Loucy (cell line): ENCODE measurements at regions not wholly inside any gene's neighbourhood (a gene's known extent, or its start where the extent isn't known, plus 50 kb on each side); places are given as distances from the start of the nearest gene placed in this dataset.

ENCODE experiments used
- H2AFZ ChIP-seq: fragments of 200-600 bp; sonication (generic); 2 replicates; pipeline ENCODE4 v1.6.0; 2016; ENCODE audit warnings: antibody characterized with exemption, mild to moderate bottlenecking, low read length, moderate library complexity
- H3F3A ChIP-seq: fragments of 200-600 bp; 2 replicates; pipeline ENCODE4 v1.6.0; 2016; ENCODE audit warnings: antibody characterized with exemption, low read depth, mild to moderate bottlenecking
- H3K27me3 ChIP-seq: fragments of 200-600 bp; sonication (generic); 2 replicates; pipeline ENCODE4 v1.6.1; 2014; ENCODE audit warnings: low read length, mild to moderate bottlenecking; ENCODE audit not compliant: insufficient read depth, poor library complexity, severe bottlenecking
- H3K36me3 ChIP-seq: fragments of 200-600 bp; sonication (generic); 2 replicates; pipeline ENCODE4 v1.6.1; 2016; ENCODE audit warnings: low read length; ENCODE audit not compliant: insufficient read depth
- H3K4me1 ChIP-seq: fragments of 200-600 bp; sonication (generic); 2 replicates; pipeline ENCODE4 v1.5.1; 2014; ENCODE audit warnings: low read length, mild to moderate bottlenecking; ENCODE audit not compliant: insufficient read depth, poor library complexity, severe bottlenecking
- H3K4me2 ChIP-seq: fragments of 200-600 bp; sonication (generic); 2 replicates; pipeline ENCODE4 v1.6.0; 2014; ENCODE audit warnings: antibody characterized with exemption, low read length, low read depth, mild to moderate bottlenecking; ENCODE audit not compliant: poor library complexity, severe bottlenecking
- H3K4me3 ChIP-seq: fragments of 200-600 bp; sonication (generic); 2 replicates; pipeline ENCODE4 v1.5.1; 2014; ENCODE audit warnings: low read length, mild to moderate bottlenecking, mixed read lengths; ENCODE audit not compliant: poor library complexity, severe bottlenecking
- H3K79me2 ChIP-seq: fragments of 200-600 bp; sonication (generic); 2 replicates; pipeline ENCODE4 v1.6.1; 2014; ENCODE audit warnings: low read length; ENCODE audit not compliant: insufficient read depth
- H3K9ac ChIP-seq: fragments of 200-600 bp; sonication (generic); 2 replicates; pipeline ENCODE4 v1.6.0; 2014; ENCODE audit warnings: mild to moderate bottlenecking, low read depth, low read length, moderate library complexity; ENCODE audit not compliant: poor library complexity, severe bottlenecking
- H3K9me2 ChIP-seq: fragments of 200-600 bp; sonication (generic); replicated peaks from 2 replicates; pipeline ENCODE4 v1.6.1; 2016; ENCODE audit warnings: low read depth, low read length, mixed read lengths
- H3K9me3 ChIP-seq: fragments of 200-600 bp; sonication (generic); 2 replicates; pipeline ENCODE4 v1.6.1; 2014; ENCODE audit warnings: mild to moderate bottlenecking, antibody characterized with exemption, low read length, low read depth; ENCODE audit not compliant: insufficient read depth
- H4K20me1 ChIP-seq: fragments of 200-600 bp; sonication (generic); 2 replicates; pipeline ENCODE4 v1.6.0; 2014; ENCODE audit warnings: antibody characterized with exemption, low read length, mild to moderate bottlenecking; ENCODE audit not compliant: insufficient read depth, poor library complexity, severe bottlenecking
- CTCF ChIP-seq: fragments of 200-600 bp; sonication (generic); conservative IDR thresholded peaks from 2 replicates; pipeline ENCODE4 v1.5.1; 2014; ENCODE audit warnings: mild to moderate bottlenecking, antibody characterized with exemption, low read length
- EZH2phosphoT487 ChIP-seq: fragments of 200-600 bp; IDR thresholded peaks from 2 replicates; pipeline ENCODE4 v1.6.1; 2018; ENCODE audit warnings: antibody characterized with exemption, mild to moderate bottlenecking, moderate library complexity, borderline replicate concordance

GRCh38 chr9:88726803-88727202 lies 191.8 kb downstream of the NXNL2 start:
- Histone ChIP-seq H3K4me1 (peaks cover 4% of the 10 kb centered on the region), H2AFZ (no peak overlapping the region), H3K9me2 (no peaks in the 10 kb centered on the region), H3K4me3 (no peak overlapping the region), H3K9ac (no peak overlapping the region), H3K36me3 (no peaks in the 10 kb centered on the region), H3F3A (no peaks in the 10 kb centered on the region), H3K79me2 (no peaks in the 10 kb centered on the region), H3K4me2 (no peak overlapping the region), H3K9me3 (no peaks in the 10 kb centered on the region), H4K20me1 (no peaks in the 10 kb centered on the region), H3K27me3 (no peaks in the 10 kb centered on the region)
- no peak for TF ChIP-seq CTCF
- TF ChIP-seq EZH2phosphoT487 = no peak

- Histone ChIP-seq H3K9me3 (no peaks in the 10 kb centered on the region), H3K79me2 (no peaks in the 10 kb centered on the region), H3K4me3 (no peak overlapping the region), H3K36me3 (no peaks in the 10 kb centered on the region), H3K4me1 (no peaks in the 10 kb centered on the region), H3K4me2 (no peak overlapping the region), H3K27me3 (no peaks in the 10 kb centered on the region), H3F3A (no peaks in the 10 kb centered on the region), H2AFZ (no peak overlapping the region), H4K20me1 (no peaks in the 10 kb centered on the region), H3K9me2 (no peaks in the 10 kb centered on the region), H3K9ac (no peak overlapping the region)
- TF ChIP-seq CTCF = no peak
- no peak for TF ChIP-seq EZH2phosphoT487
These were observed 195.8 kb downstream of the NXNL2 start for GRCh38 chr9:88730780-88731179.

- Histone ChIP-seq H2AFZ (no peak overlapping the region), H3K4me3 (no peak overlapping the region), H3K4me2 (no peak overlapping the region)
These were observed 197.2 kb downstream of the NXNL2 start for GRCh38 chr9:88732128-88732527.

More at GRCh38 chr9:88732128-88732527, 197.2 kb downstream of the NXNL2 start:
- no peaks in the 10 kb centered on the region for H4K20me1 ChIP-seq
- H3F3A ChIP-seq = no peaks in the 10 kb centered on the region
- no peaks in the 10 kb centered on the region for H3K79me2 ChIP-seq
- no peak overlapping the region for H3K9ac ChIP-seq
- TF ChIP-seq CTCF = no peak
- no peaks in the 10 kb centered on the region for H3K36me3 ChIP-seq
- H3K9me2 ChIP-seq = no peaks in the 10 kb centered on the region
- H3K4me1 ChIP-seq = no peaks in the 10 kb centered on the region
- no peaks in the 10 kb centered on the region for H3K27me3 ChIP-seq
- no peaks in the 10 kb centered on the region for H3K9me3 ChIP-seq
